ENCODE measurements at regions not wholly inside any gene's neighbourhood (a gene's known extent, or its start where the extent isn't known, plus 50 kb on each side); places are given as distances from the start of the nearest gene placed in this dataset.
"Not testable (repeated sequence)": the region's sequence is repeated elsewhere in the genome, so short reads cannot be mapped to it uniquely, and the experiment has no call there.

DNA sequence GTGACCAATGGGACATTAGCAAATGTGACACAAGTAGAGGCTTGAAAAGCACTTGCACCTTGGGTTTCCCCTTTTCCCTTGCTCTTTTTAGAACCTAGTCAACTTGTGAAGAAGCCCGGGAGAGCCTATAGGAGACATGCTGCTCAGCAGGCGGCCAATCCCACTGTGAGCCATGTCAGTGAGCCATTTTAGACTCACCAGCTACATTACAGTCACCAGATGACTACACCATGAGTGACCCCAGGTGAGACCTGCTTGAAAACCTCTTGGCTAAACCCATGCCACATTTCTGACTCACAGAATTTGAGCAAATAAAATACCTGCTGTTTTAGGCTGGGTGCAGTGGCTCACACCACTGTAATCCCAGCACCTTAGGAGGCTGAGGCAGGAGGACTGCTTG is 317.5 kb downstream of the KLF12 start:
- in situ Hi-C loops (cut with MboI; ENCODE audit: low sequenced_read_pairs, unreplicated experiment): no loop called here
- TF ChIP-seq, protein P1, sequence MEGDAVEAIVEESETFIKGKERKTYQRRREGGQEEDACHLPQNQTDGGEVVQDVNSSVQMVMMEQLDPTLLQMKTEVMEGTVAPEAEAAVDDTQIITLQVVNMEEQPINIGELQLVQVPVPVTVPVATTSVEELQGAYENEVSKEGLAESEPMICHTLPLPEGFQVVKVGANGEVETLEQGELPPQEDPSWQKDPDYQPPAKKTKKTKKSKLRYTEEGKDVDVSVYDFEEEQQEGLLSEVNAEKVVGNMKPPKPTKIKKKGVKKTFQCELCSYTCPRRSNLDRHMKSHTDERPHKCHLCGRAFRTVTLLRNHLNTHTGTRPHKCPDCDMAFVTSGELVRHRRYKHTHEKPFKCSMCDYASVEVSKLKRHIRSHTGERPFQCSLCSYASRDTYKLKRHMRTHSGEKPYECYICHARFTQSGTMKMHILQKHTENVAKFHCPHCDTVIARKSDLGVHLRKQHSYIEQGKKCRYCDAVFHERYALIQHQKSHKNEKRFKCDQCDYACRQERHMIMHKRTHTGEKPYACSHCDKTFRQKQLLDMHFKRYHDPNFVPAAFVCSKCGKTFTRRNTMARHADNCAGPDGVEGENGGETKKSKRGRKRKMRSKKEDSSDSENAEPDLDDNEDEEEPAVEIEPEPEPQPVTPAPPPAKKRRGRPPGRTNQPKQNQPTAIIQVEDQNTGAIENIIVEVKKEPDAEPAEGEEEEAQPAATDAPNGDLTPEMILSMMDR (IDR thresholded peaks at IDR 0.05; ENCODE audit: borderline replicate concordance, control extremely low read depth, extremely low read depth, insufficient read depth, missing control alignments): no peak
- DNase-seq (ENCODE audit: low spot score): no peak

DNA sequence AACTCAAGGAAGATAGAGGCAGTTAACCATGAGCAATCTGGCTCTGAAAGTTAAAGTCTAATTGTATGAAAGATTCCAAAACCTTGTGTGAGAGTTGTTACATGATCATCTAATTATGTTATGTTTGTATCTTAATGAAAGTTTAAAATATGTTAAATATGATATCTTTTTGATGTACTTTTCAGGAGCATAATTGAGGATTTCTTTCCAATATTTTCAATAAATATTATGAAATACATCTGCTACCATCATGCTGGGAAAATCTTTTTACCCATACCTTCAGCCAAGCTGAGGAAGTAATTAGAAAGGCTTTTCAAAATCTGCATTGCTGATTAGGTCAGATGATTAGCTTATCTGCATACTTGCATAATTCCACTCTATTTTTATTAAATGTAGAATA is 318.4 kb downstream of the KLF12 start:
- in situ Hi-C loops (cut with MboI; ENCODE audit: low sequenced_read_pairs, unreplicated experiment): no loop called here
- DNase-seq (ENCODE audit: low spot score): no peak
- TF ChIP-seq, protein P1 (IDR thresholded peaks at IDR 0.05; ENCODE audit: borderline replicate concordance, control extremely low read depth, extremely low read depth, insufficient read depth, missing control alignments): no peak

DNA sequence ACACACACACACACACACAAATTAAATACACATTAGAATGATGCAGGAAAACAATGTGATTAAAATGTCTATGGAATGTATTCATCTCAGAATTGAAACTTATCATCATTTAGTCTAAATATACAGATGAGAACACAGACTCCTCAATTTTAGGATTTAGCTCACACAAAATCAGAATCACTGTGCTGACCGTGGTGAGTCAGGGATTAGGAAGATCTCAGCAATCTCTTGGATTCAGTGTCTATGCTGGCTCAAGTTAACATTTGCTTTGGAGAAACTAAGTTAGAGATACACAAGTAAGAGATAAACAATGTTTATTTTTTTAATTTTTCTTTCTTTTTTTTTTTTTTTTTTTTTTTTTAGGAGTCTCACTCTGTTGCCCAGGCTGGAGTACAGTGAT is 323.6 kb downstream of the KLF12 start:
- no peak for DNase-seq (ENCODE audit: low spot score)
- TF ChIP-seq, protein P1 (IDR thresholded peaks at IDR 0.05; ENCODE audit: borderline replicate concordance, control extremely low read depth, extremely low read depth, insufficient read depth, missing control alignments): no peak
- in situ Hi-C loops (cut with MboI; ENCODE audit: low sequenced_read_pairs, unreplicated experiment): no loop called here

GRCh38 chr13:73809561-73809960 is 324.6 kb downstream of the KLF12 start:
- in situ Hi-C loops (cut with MboI; ENCODE audit: low sequenced_read_pairs, unreplicated experiment): no loop called here
- DNase-seq (ENCODE audit: low spot score): no peak
- TF ChIP-seq, protein P1 (IDR thresholded peaks at IDR 0.05; ENCODE audit: borderline replicate concordance, control extremely low read depth, extremely low read depth, insufficient read depth, missing control alignments): no peak

GRCh38 chr13:73808318-73808717 is 325.9 kb downstream of the KLF12 start:
- in situ Hi-C loops (cut with MboI; ENCODE audit: low sequenced_read_pairs, unreplicated experiment): no loop called here
- no peak for DNase-seq (ENCODE audit: low spot score)
- TF ChIP-seq, protein P1 (IDR thresholded peaks at IDR 0.05; ENCODE audit: borderline replicate concordance, control extremely low read depth, extremely low read depth, insufficient read depth, missing control alignments): no peak

DNA sequence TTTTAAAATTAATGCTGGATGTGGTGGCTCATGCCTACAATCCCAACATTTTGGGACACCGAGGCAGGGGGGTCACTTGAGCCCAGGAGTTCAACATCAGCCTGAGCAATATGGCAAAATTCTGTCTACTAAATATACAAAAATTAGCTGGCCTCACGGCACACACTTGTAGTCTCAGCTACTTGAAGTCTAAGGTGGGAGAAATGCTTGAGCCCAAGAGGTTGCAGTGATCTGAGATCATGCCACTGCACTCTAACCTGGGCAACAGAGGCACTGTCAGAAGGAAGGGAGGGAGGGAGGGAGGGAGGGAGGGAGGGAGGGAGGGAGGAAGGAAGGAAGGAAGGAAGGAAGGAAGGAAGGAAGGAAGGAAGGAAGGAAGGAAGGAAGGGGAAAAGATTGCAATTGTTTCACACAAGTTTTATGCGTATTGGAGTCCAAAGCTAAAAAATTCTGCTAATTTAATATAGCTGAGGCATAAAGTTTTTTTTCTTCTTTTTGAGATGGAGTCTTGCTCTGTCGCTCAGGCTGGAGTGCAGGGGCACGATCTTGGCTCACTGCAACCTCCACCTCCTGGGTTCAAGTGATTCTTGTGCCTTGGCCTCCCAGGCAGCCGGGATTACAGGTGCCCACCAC is 328.8 kb downstream of the KLF12 start:
- in situ Hi-C loops (cut with MboI; ENCODE audit: low sequenced_read_pairs, unreplicated experiment); DNase-seq (ENCODE audit: low spot score): not testable (repeated sequence)

- no peak for DNase-seq (ENCODE audit: low spot score)
- in situ Hi-C loops (cut with MboI; ENCODE audit: low sequenced_read_pairs, unreplicated experiment): no loop called here
- TF ChIP-seq, protein P1 (IDR thresholded peaks at IDR 0.05; ENCODE audit: borderline replicate concordance, control extremely low read depth, extremely low read depth, insufficient read depth, missing control alignments): no peak
Observed at GRCh38 chr13:73803997-73804396, 330.2 kb downstream of the KLF12 start.
